ENCODE measurements at regions not wholly inside any gene's neighbourhood (a gene's known extent, or its start where the extent isn't known, plus 50 kb on each side); places are given as distances from the start of the nearest gene placed in this dataset.

- no peaks in the 10 kb centered on the region for H3K4me1 ChIP-seq
- TF ChIP-seq, protein P1, sequence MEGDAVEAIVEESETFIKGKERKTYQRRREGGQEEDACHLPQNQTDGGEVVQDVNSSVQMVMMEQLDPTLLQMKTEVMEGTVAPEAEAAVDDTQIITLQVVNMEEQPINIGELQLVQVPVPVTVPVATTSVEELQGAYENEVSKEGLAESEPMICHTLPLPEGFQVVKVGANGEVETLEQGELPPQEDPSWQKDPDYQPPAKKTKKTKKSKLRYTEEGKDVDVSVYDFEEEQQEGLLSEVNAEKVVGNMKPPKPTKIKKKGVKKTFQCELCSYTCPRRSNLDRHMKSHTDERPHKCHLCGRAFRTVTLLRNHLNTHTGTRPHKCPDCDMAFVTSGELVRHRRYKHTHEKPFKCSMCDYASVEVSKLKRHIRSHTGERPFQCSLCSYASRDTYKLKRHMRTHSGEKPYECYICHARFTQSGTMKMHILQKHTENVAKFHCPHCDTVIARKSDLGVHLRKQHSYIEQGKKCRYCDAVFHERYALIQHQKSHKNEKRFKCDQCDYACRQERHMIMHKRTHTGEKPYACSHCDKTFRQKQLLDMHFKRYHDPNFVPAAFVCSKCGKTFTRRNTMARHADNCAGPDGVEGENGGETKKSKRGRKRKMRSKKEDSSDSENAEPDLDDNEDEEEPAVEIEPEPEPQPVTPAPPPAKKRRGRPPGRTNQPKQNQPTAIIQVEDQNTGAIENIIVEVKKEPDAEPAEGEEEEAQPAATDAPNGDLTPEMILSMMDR (IDR thresholded peaks at IDR 0.05; ENCODE audit: insufficient read depth in 1 of 2, low read depth in 1 of 2, low read length in 1 of 2, severe bottlenecking in 1 of 2, unreplicated experiment in 1 of 2), result no peak
- no peak for DNase-seq
- H3K36me3 Mint-ChIP-seq (ENCODE audit: insufficient read depth, unreplicated experiment), result no peaks in the 10 kb centered on the region
- ChIA-PET CTCF (no interaction called here), POLR2A (no interaction called here)
- H3K36me3 ChIP-seq (ENCODE audit: control insufficient read depth, insufficient read depth, low read length), result no peaks in the 10 kb centered on the region
- no peaks in the 10 kb centered on the region for H3K9me3 ChIP-seq
- no TSS peak for BruUV-seq (replicated peaks)
- intact Hi-C loops (cut with micrococcal nuclease; ENCODE audit: unreplicated experiment), result no loop called here
- H3K4me1 Mint-ChIP-seq (ENCODE audit: low read depth, unreplicated experiment), result no peaks in the 10 kb centered on the region
- no peaks in the 10 kb centered on the region for H3K9me3 Mint-ChIP-seq (ENCODE audit: unreplicated experiment)
- H3K4me3 ChIP-seq (ENCODE audit: low read depth, low read length), result no peak overlapping the region
- no peaks in the 10 kb centered on the region for H3K27me3 ChIP-seq (replicated peaks; ENCODE audit: control insufficient read depth, insufficient read depth, low read length)
- H3K27ac Mint-ChIP-seq (ENCODE audit: unreplicated experiment), result no peak overlapping the region
- no peak overlapping the region for H3K4me3 Mint-ChIP-seq (ENCODE audit: unreplicated experiment)
- H3K27me3 Mint-ChIP-seq (ENCODE audit: insufficient read depth, unreplicated experiment), result peaks cover 3% of the 10 kb centered on the region
Observed at GRCh38 chr17:53006006-53006405, 816.7 kb upstream of the KIF2B start.

- peaks cover 3% of the 10 kb centered on the region for H3K27me3 Mint-ChIP-seq (ENCODE audit: insufficient read depth, unreplicated experiment)
Observed at GRCh38 chr17:53004902-53005301, 817.8 kb upstream of the KIF2B start.

DNA sequence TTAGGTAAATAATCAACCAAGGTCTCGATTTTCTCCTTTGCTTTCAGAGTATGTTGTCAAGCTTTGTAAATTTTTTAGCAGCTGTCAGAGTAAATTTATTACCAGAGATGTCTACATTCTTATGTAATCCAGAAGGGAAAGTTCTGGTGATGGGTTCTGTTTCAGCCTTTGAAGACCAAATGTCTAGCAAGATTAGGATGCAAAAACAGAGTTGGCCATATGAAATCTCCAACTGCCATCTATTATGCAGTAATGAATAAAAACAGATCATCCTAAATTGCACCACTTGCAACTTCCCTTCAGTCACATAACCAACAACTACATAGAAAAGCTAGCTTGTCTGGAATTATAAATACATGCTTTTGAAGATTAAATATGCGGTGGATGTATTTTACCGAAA lies 826.8 kb upstream of the KIF2B start:
- ChIA-PET CTCF (no interaction called here), POLR2A (no interaction called here)
- no peak overlapping the region for H3K4me3 ChIP-seq (ENCODE audit: low read depth, low read length)
- Mint-ChIP-seq H3K9me3 (ENCODE audit: unreplicated experiment) (no peaks in the 10 kb centered on the region), H3K4me1 (ENCODE audit: low read depth, unreplicated experiment) (no peaks in the 10 kb centered on the region), H3K36me3 (ENCODE audit: insufficient read depth, unreplicated experiment) (no peaks in the 10 kb centered on the region), H3K27ac (ENCODE audit: unreplicated experiment) (no peak overlapping the region), H3K4me3 (ENCODE audit: unreplicated experiment) (no peak overlapping the region), H3K27me3 (ENCODE audit: insufficient read depth, unreplicated experiment) (peaks cover 7% of the 10 kb centered on the region)
- BruUV-seq (replicated peaks), result no TSS peak
- no peaks in the 10 kb centered on the region for H3K4me1 ChIP-seq
- TF ChIP-seq, protein P1 (IDR thresholded peaks at IDR 0.05; ENCODE audit: insufficient read depth in 1 of 2, low read depth in 1 of 2, low read length in 1 of 2, severe bottlenecking in 1 of 2, unreplicated experiment in 1 of 2), result no peak
- DNase-seq, result no peak
- intact Hi-C loops (cut with micrococcal nuclease; ENCODE audit: unreplicated experiment), result no loop called here
- H3K27me3 ChIP-seq (replicated peaks; ENCODE audit: control insufficient read depth, insufficient read depth, low read length), result no peaks in the 10 kb centered on the region
- no peaks in the 10 kb centered on the region for H3K9me3 ChIP-seq
- no peaks in the 10 kb centered on the region for H3K36me3 ChIP-seq (ENCODE audit: control insufficient read depth, insufficient read depth, low read length)

More at GRCh38 chr17:53004902-53005301, 817.8 kb upstream of the KIF2B start:
- no peaks in the 10 kb centered on the region for H3K9me3 Mint-ChIP-seq (ENCODE audit: unreplicated experiment)
- BruUV-seq (replicated peaks), result no TSS peak
- H3K4me3 Mint-ChIP-seq (ENCODE audit: unreplicated experiment), result no peak overlapping the region
- Histone ChIP-seq H3K36me3 (ENCODE audit: control insufficient read depth, insufficient read depth, low read length) (no peaks in the 10 kb centered on the region), H3K4me1 (no peaks in the 10 kb centered on the region), H3K27me3 (replicated peaks; ENCODE audit: control insufficient read depth, insufficient read depth, low read length) (no peaks in the 10 kb centered on the region), H3K4me3 (ENCODE audit: low read depth, low read length) (no peak overlapping the region), H3K9me3 (no peaks in the 10 kb centered on the region)
- no peaks in the 10 kb centered on the region for H3K36me3 Mint-ChIP-seq (ENCODE audit: insufficient read depth, unreplicated experiment)
- intact Hi-C loops (cut with micrococcal nuclease; ENCODE audit: unreplicated experiment), result no loop called here
- CTCF ChIA-PET, result no interaction called here
- POLR2A ChIA-PET, result no interaction called here
- no peak for DNase-seq
- H3K4me1 Mint-ChIP-seq (ENCODE audit: low read depth, unreplicated experiment), result no peaks in the 10 kb centered on the region
- H3K27ac Mint-ChIP-seq (ENCODE audit: unreplicated experiment), result no peak overlapping the region
- TF ChIP-seq, protein P1 (IDR thresholded peaks at IDR 0.05; ENCODE audit: insufficient read depth in 1 of 2, low read depth in 1 of 2, low read length in 1 of 2, severe bottlenecking in 1 of 2, unreplicated experiment in 1 of 2), result no peak

All from Caco-2 (cell line).